H1 (cell line): ENCODE measurements at regions not wholly inside any gene's neighbourhood (a gene's known extent, or its start where the extent isn't known, plus 50 kb on each side); places are given as distances from the start of the nearest gene placed in this dataset.

Experiments
- CTCF ChIA-PET: fragments of 300-600 bp; sonication (Branson Sonifier 250); formaldehyde crosslinking; loops from one replicate; lab custom pipeline; 2021; ENCODE audit not compliant: partially characterized antibody; lab: Charles Lee
- POLR2A ChIA-PET: fragments of 300-600 bp; sonication (Branson Sonifier 250); formaldehyde crosslinking; loops from one replicate; lab custom pipeline; 2021; ENCODE audit warnings: inconsistent platforms; ENCODE audit not compliant: partially characterized antibody; lab: Charles Lee
- DNase-seq, 2 experiments: peaks; one replicate each; pipeline versions ENCODE4 v3.0.0 to v3.0.0-alpha.2; 2010 to 2022; ENCODE audit warnings: low spot score in 2 of 2, low read depth in 1 of 2, mixed read lengths in 1 of 2
- FAIRE-seq: peaks from 2 replicates; lab custom pipeline; 2011; peaks lifted over from hg19 to GRCh38; lab: Jason Lieb, UNC
- H2AFZ ChIP-seq: 2 replicates; pipeline ENCODE4 v1.8.1; 2012; ENCODE audit warnings: low read length, inconsistent platforms
- H2AK5ac ChIP-seq: 2 replicates; pipeline ENCODE4 v1.6.1; 2013; ENCODE audit warnings: low read depth, low read length
- H2BK120ac ChIP-seq: replicated peaks from 2 replicates; pipeline ENCODE3; 2013; ENCODE audit warnings: low read depth, low read length, inconsistent platforms
- H2BK12ac ChIP-seq: 2 replicates; pipeline ENCODE4 v1.6.1; 2013; ENCODE audit warnings: low read depth, low read length
- H2BK15ac ChIP-seq: 2 replicates; pipeline ENCODE4 v1.6.1; 2013; ENCODE audit warnings: low read length
- H2BK20ac ChIP-seq: 2 replicates; pipeline ENCODE4 v1.6.1; 2013; ENCODE audit warnings: low read length
- H2BK5ac ChIP-seq: 2 replicates; pipeline ENCODE4 v1.6.1; 2013; ENCODE audit warnings: low read depth, low read length
- H3K14ac ChIP-seq: 2 replicates; pipeline ENCODE4 v1.6.1; 2013; ENCODE audit warnings: inconsistent platforms; ENCODE audit not compliant: insufficient read length
- H3K18ac ChIP-seq: 2 replicates; pipeline ENCODE4 v1.6.1; 2013; ENCODE audit warnings: low read length; ENCODE audit errors: extremely low read depth
- H3K23ac ChIP-seq: 2 replicates; pipeline ENCODE4 v1.6.1; 2013; ENCODE audit warnings: inconsistent platforms; ENCODE audit not compliant: insufficient read length
- H3K23me2 ChIP-seq: 2 replicates; pipeline ENCODE4 v1.6.1; 2013; ENCODE audit warnings: low read depth, low read length
- H3K27ac ChIP-seq: 2 replicates; pipeline ENCODE4 v1.6.1; 2011; ENCODE audit warnings: low read depth, low read length, inconsistent platforms
- H3K27me3 ChIP-seq, 4 experiments: replicated peaks in 1 of 4; 1 replicate in 1 of 4; 2 replicates in 3 of 4; pipeline versions ENCODE4 v1.6.1 to v1.8.1; 2011 to 2013; ENCODE audit warnings: low read length in 3 of 4, mild to moderate bottlenecking in 3 of 4, inconsistent platforms in 2 of 4, mixed read lengths in 2 of 4, moderate library complexity in 1 of 4; ENCODE audit not compliant: control insufficient read depth in 3 of 4, insufficient read depth in 3 of 4; ENCODE audit errors: extremely low read depth in 1 of 4
- H3K36me3 ChIP-seq, 4 experiments: 2 replicates each; pipeline versions ENCODE4 v1.6.1 to v1.8.1; 2011 to 2013; ENCODE audit warnings: mild to moderate bottlenecking in 4 of 4, low read length in 3 of 4, moderate library complexity in 2 of 4, control low read depth in 1 of 4, inconsistent platforms in 1 of 4; ENCODE audit not compliant: insufficient read depth in 4 of 4, control insufficient read depth in 2 of 4
- H3K4ac ChIP-seq: replicated peaks from 2 replicates; pipeline ENCODE3; 2013; ENCODE audit warnings: low read length, low read depth, mixed read lengths, inconsistent platforms; ENCODE audit not compliant: insufficient read length
- H3K4me1 ChIP-seq, 4 experiments: replicated peaks in 1 of 4; 1 replicate in 1 of 4; 2 replicates in 3 of 4; pipeline versions ENCODE4 v1.6.1 to v1.8.1; 2011 to 2013; ENCODE audit warnings: low read length in 3 of 4, inconsistent platforms in 2 of 4, mixed read lengths in 1 of 4; ENCODE audit not compliant: insufficient read depth in 4 of 4, control insufficient read depth in 3 of 4
- H3K4me2 ChIP-seq, 2 experiments: 2 replicates each; pipeline versions ENCODE4 v1.6.1 to v1.8.1; 2011 to 2013; ENCODE audit warnings: low read depth in 2 of 2, low read length in 2 of 2, control low read depth in 1 of 2, inconsistent platforms in 1 of 2, mild to moderate bottlenecking in 1 of 2; ENCODE audit not compliant: insufficient read depth in 1 of 2
- H3K4me3 ChIP-seq, 4 experiments: fragments of 200-600, 300-600 bp in 1 of 4; sonication (generic), shearing (Covaris generic), sonication (Bioruptor Twin) in 1 of 4; 2 replicates each; pipeline versions ENCODE4 v1.5.1 to v1.8.1; 2011 to 2016; ENCODE audit warnings: low read length in 4 of 4, low read depth in 3 of 4, control low read depth in 2 of 4, inconsistent platforms in 2 of 4, mild to moderate bottlenecking in 2 of 4, mixed read lengths in 1 of 4, moderate library complexity in 1 of 4; ENCODE audit not compliant: insufficient read depth in 2 of 4; ENCODE audit errors: extremely low read depth in 1 of 4
- H3K56ac ChIP-seq: replicated peaks from 2 replicates; pipeline ENCODE3; 2013; ENCODE audit warnings: low read depth, mild to moderate bottlenecking, mixed read lengths, low read length, inconsistent platforms; ENCODE audit not compliant: insufficient read length
- H3K79me1 ChIP-seq: 2 replicates; pipeline ENCODE4 v1.6.1; 2013; ENCODE audit warnings: low read depth, low read length, control low read depth
- H3K79me2 ChIP-seq, 2 experiments: 2 replicates each; pipeline versions ENCODE4 v1.6.1 to v1.8.1; 2012 to 2013; ENCODE audit warnings: low read length in 2 of 2, mild to moderate bottlenecking in 2 of 2, inconsistent platforms in 1 of 2; ENCODE audit not compliant: insufficient read depth in 2 of 2, control insufficient read depth in 1 of 2
- H3K9ac ChIP-seq, 4 experiments: replicated peaks in 1 of 4; 1 replicate in 1 of 4; 2 replicates in 3 of 4; pipeline versions ENCODE4 v1.6.1 to v1.8.1; 2011 to 2013; ENCODE audit warnings: low read depth in 3 of 4, low read length in 3 of 4, control low read depth in 2 of 4, mild to moderate bottlenecking in 2 of 4, moderate library complexity in 2 of 4, inconsistent platforms in 1 of 4; ENCODE audit errors: extremely low read depth in 1 of 4
- H3K9me3 ChIP-seq, 2 experiments: 2 replicates each; pipeline versions ENCODE4 v1.6.1 to v1.8.1; 2012 to 2013; ENCODE audit warnings: mild to moderate bottlenecking in 2 of 2, moderate library complexity in 2 of 2, control low read depth in 1 of 2, inconsistent platforms in 1 of 2, low read depth in 1 of 2, low read length in 1 of 2, mixed read lengths in 1 of 2; ENCODE audit not compliant: insufficient read depth in 2 of 2
- H4K20me1 ChIP-seq, 2 experiments: replicated peaks in 1 of 2; 2 replicates each; pipeline versions ENCODE3 to v1.8.1; 2011 to 2013; ENCODE audit warnings: inconsistent platforms in 2 of 2, low read length in 2 of 2, mild to moderate bottlenecking in 1 of 2; ENCODE audit not compliant: insufficient read depth in 2 of 2, control insufficient read depth in 1 of 2
- H4K5ac ChIP-seq: 2 replicates; pipeline ENCODE4 v1.6.1; 2013; ENCODE audit warnings: low read length, low read depth, mixed read lengths, inconsistent platforms; ENCODE audit not compliant: insufficient read length
- H4K8ac ChIP-seq: 2 replicates; pipeline ENCODE4 v1.8.0; 2013; ENCODE audit warnings: mild to moderate bottlenecking, moderate library complexity, low read length, inconsistent platforms; ENCODE audit not compliant: insufficient read depth; ENCODE audit errors: extremely low read depth
- H4K91ac ChIP-seq: replicated peaks from 2 replicates; pipeline ENCODE3; 2013; ENCODE audit warnings: low read length, mixed read lengths, inconsistent platforms; ENCODE audit not compliant: insufficient read length
- NANOG ChIP-seq: IDR thresholded peaks from 2 replicates; pipeline ENCODE4 v1.6.1; 2011; ENCODE audit warnings: low read length, low read depth, mild to moderate bottlenecking, inconsistent platforms; ENCODE audit not compliant: insufficient read depth, poor library complexity, severe bottlenecking
- WGBS, 2 experiments: shearing (Covaris generic) in 1 of 2; methylation state at CpG; one replicate each; pipeline versions ENCODE4 v1.1.6 to v1.1.7; 2013 to 2015; ENCODE audit warnings: low lambda C conversion rate in 2 of 2, mixed read lengths in 2 of 2, inconsistent platforms in 1 of 2, low coverage in 1 of 2, missing lambda C conversion rate in 1 of 2; ENCODE audit not compliant: insufficient replicate concordance in 2 of 2, insufficient coverage in 1 of 2, insufficient read length in 1 of 2; ENCODE audit errors: extremely low coverage in 1 of 2, missing lambda C conversion rate in 1 of 2; 5-methylcytosine and 5-hydroxymethylcytosine counted together

DNA sequence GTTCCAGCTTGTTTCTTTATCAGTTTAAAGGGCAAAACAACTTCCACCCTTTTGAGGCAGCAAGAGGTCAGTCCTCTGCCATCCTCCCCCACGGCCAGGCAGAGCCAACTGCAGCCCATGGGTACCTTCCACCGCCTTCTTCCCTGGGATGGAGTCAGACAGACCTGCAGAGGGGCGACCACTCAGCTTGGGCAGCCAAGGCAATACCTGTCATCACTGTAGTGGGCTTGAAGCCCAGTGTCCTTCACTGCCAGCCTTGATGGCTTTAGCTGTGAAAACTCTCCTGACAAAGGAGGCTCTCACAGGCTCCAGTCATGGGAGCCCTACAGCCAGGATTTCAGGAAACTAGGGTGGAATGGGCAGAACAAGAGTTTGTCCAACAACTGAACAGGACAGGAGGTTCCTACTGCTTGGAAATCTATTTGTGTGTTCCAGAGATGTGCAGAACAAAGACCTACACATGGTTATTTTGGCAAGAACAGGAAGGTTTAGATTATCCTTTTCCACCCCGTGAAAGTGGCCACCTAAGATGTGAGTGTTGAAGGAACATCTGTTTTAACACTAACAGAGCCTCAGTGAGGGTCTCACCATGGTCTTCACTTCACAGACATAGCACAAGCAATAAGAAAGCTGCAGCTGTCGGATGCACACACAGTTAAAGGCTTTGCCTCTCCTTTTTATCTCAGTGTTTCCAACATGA, 93.9 kb upstream of the RMDN2 start:
- no peak overlapping the region for H3K56ac ChIP-seq
- no peaks in the 10 kb centered on the region for H4K20me1 ChIP-seq
- WGBS, 2 experiments = 87% methylated on average over 4 of the region's 5 CpGs; no CpG with 5 or more reads in 1 of the 2 experiments
- no peak overlapping the region for H3K4me2 ChIP-seq
- no peak overlapping the region for H3K27ac ChIP-seq
- no peak overlapping the region for H2BK5ac ChIP-seq
- TF ChIP-seq NANOG = no peak
- H3K36me3 ChIP-seq = no peaks in the 10 kb centered on the region
- H3K9ac ChIP-seq = no peak overlapping the region
- ChIA-PET POLR2A (no interaction called here), CTCF (interaction anchor here (0.5 to 12.5 kb wide), 13 partner anchors 8 to 435 kb away, joined by 3 to 132 read pairs (median 4); no protein-coding TSS in a partner anchor)
- H3K4ac ChIP-seq = no peak overlapping the region
- no peak overlapping the region for H3K14ac ChIP-seq
- H2BK12ac ChIP-seq = no peak overlapping the region
- no peaks in the 10 kb centered on the region for H3K79me1 ChIP-seq
- no peaks in the 10 kb centered on the region for H3K4me1 ChIP-seq
- H3K79me2 ChIP-seq = no peaks in the 10 kb centered on the region
- H3K23me2 ChIP-seq = no peaks in the 10 kb centered on the region
- H3K9me3 ChIP-seq = no peaks in the 10 kb centered on the region
- no peak overlapping the region for H2BK20ac ChIP-seq
- H2AFZ ChIP-seq = no peak overlapping the region
- H4K91ac ChIP-seq = no peak overlapping the region
- H3K27me3 ChIP-seq = no peaks in the 10 kb centered on the region
- FAIRE-seq = no peak
- no peak overlapping the region for H2AK5ac ChIP-seq
- no peak overlapping the region for H4K8ac ChIP-seq
- no peak overlapping the region for H3K4me3 ChIP-seq
- DNase-seq = no peak
- H4K5ac ChIP-seq = no peak overlapping the region
- H3K23ac ChIP-seq = no peak overlapping the region
- no peak overlapping the region for H3K18ac ChIP-seq
- H2BK120ac ChIP-seq = no peak overlapping the region
- H2BK15ac ChIP-seq = no peak overlapping the region
